ENCODE measurements at regions not wholly inside any gene's neighbourhood (a gene's known extent, or its start where the extent isn't known, plus 50 kb on each side); places are given as distances from the start of the nearest gene placed in this dataset.

- Histone ChIP-seq H3K4me3 (ENCODE audit: low read depth, low read length) (no peak overlapping the region), H3K36me3 (no peaks in the 10 kb centered on the region), H3K9me3 (ENCODE audit: severe bottlenecking) (no peaks in the 10 kb centered on the region), H3K27ac (no peak overlapping the region), H3K27me3 (ENCODE audit: insufficient read depth, low read depth, severe bottlenecking) (no peaks in the 10 kb centered on the region)
- DNase-seq: no peak
- TF ChIP-seq CTCF (IDR thresholded peaks at IDR 0.05; ENCODE audit: low read depth, low read length): no peak
Observed at GRCh38 chr11:87431392-87431791, 393.7 kb downstream of the TMEM135 start.

GRCh38 chr11:87430821-87431220 lies 393.1 kb downstream of the TMEM135 start:
- H3K27ac ChIP-seq: no peak overlapping the region
- TF ChIP-seq CTCF (IDR thresholded peaks at IDR 0.05; ENCODE audit: low read depth, low read length): no peak
- H3K9me3 ChIP-seq (ENCODE audit: severe bottlenecking): no peaks in the 10 kb centered on the region
- H3K36me3 ChIP-seq: no peaks in the 10 kb centered on the region
- no peaks in the 10 kb centered on the region for H3K27me3 ChIP-seq (ENCODE audit: insufficient read depth, low read depth, severe bottlenecking)
- DNase-seq: no peak
- H3K4me3 ChIP-seq (ENCODE audit: low read depth, low read length): no peak overlapping the region

GRCh38 chr11:87429996-87430395 lies 392.3 kb downstream of the TMEM135 start:
- no peaks in the 10 kb centered on the region for H3K9me3 ChIP-seq (ENCODE audit: severe bottlenecking)
- no peak overlapping the region for H3K4me3 ChIP-seq (ENCODE audit: low read depth, low read length)
- no peaks in the 10 kb centered on the region for H3K36me3 ChIP-seq
- H3K27ac ChIP-seq: no peak overlapping the region
- no peak for TF ChIP-seq CTCF (IDR thresholded peaks at IDR 0.05; ENCODE audit: low read depth, low read length)
- no peaks in the 10 kb centered on the region for H3K27me3 ChIP-seq (ENCODE audit: insufficient read depth, low read depth, severe bottlenecking)
- DNase-seq: no peak

GRCh38 chr11:87428266-87428665 lies 390.5 kb downstream of the TMEM135 start:
- TF ChIP-seq CTCF (IDR thresholded peaks at IDR 0.05; ENCODE audit: low read depth, low read length): no peak
- no peak for DNase-seq
- Histone ChIP-seq H3K27ac (no peak overlapping the region), H3K36me3 (no peaks in the 10 kb centered on the region), H3K27me3 (ENCODE audit: insufficient read depth, low read depth, severe bottlenecking) (no peaks in the 10 kb centered on the region), H3K4me3 (ENCODE audit: low read depth, low read length) (no peak overlapping the region), H3K9me3 (ENCODE audit: severe bottlenecking) (no peaks in the 10 kb centered on the region)

GRCh38 chr11:87425943-87426342 lies 388.2 kb downstream of the TMEM135 start:
- no peak for TF ChIP-seq CTCF (IDR thresholded peaks at IDR 0.05; ENCODE audit: low read depth, low read length)

GRCh38 chr11:87425391-87425790 lies 387.7 kb downstream of the TMEM135 start:
- H3K27ac ChIP-seq: no peak overlapping the region
- H3K36me3 ChIP-seq: no peaks in the 10 kb centered on the region
- H3K4me3 ChIP-seq (ENCODE audit: low read depth, low read length): no peak overlapping the region
- TF ChIP-seq CTCF (IDR thresholded peaks at IDR 0.05; ENCODE audit: low read depth, low read length): no peak
- no peak for DNase-seq
- H3K9me3 ChIP-seq (ENCODE audit: severe bottlenecking): no peaks in the 10 kb centered on the region
- H3K27me3 ChIP-seq (ENCODE audit: insufficient read depth, low read depth, severe bottlenecking): no peaks in the 10 kb centered on the region

More at GRCh38 chr11:87425943-87426342, 388.2 kb downstream of the TMEM135 start:
- Histone ChIP-seq H3K27ac (no peak overlapping the region), H3K27me3 (ENCODE audit: insufficient read depth, low read depth, severe bottlenecking) (no peaks in the 10 kb centered on the region), H3K36me3 (no peaks in the 10 kb centered on the region), H3K4me3 (ENCODE audit: low read depth, low read length) (no peak overlapping the region), H3K9me3 (ENCODE audit: severe bottlenecking) (no peaks in the 10 kb centered on the region)
- DNase-seq: no peak

Measured in WERI-Rb-1 (cell line).